IPS-15b (cell line): ENCODE measurements at regions not wholly inside any gene's neighbourhood (a gene's known extent, or its start where the extent isn't known, plus 50 kb on each side); places are given as distances from the start of the nearest gene placed in this dataset.
"Not testable (repeated sequence)": the region's sequence is repeated elsewhere in the genome, so short reads cannot be mapped to it uniquely, and the experiment has no call there.

Source experiments
- H3K27me3 ChIP-seq: one replicate; pipeline ENCODE4 v1.6.1; 2013; ENCODE audit warnings: low read length; ENCODE audit not compliant: control insufficient read depth, insufficient read depth
- H3K36me3 ChIP-seq: one replicate; pipeline ENCODE4 v1.6.1; 2013; ENCODE audit warnings: low read length; ENCODE audit not compliant: control insufficient read depth, insufficient read depth
- H3K4me1 ChIP-seq: one replicate; pipeline ENCODE4 v1.6.1; 2013; ENCODE audit warnings: mild to moderate bottlenecking, low read length; ENCODE audit not compliant: control insufficient read depth, insufficient read depth
- H3K4me3 ChIP-seq: one replicate; pipeline ENCODE4 v1.5.1; 2013; ENCODE audit warnings: low read depth, low read length
- H3K9ac ChIP-seq: one replicate; pipeline ENCODE4 v1.6.1; 2013; ENCODE audit warnings: low read depth, mild to moderate bottlenecking, low read length
- H3K9me3 ChIP-seq: one replicate; pipeline ENCODE4 v1.6.1; 2013; ENCODE audit warnings: mild to moderate bottlenecking, low read length; ENCODE audit not compliant: control insufficient read depth, insufficient read depth

DNA sequence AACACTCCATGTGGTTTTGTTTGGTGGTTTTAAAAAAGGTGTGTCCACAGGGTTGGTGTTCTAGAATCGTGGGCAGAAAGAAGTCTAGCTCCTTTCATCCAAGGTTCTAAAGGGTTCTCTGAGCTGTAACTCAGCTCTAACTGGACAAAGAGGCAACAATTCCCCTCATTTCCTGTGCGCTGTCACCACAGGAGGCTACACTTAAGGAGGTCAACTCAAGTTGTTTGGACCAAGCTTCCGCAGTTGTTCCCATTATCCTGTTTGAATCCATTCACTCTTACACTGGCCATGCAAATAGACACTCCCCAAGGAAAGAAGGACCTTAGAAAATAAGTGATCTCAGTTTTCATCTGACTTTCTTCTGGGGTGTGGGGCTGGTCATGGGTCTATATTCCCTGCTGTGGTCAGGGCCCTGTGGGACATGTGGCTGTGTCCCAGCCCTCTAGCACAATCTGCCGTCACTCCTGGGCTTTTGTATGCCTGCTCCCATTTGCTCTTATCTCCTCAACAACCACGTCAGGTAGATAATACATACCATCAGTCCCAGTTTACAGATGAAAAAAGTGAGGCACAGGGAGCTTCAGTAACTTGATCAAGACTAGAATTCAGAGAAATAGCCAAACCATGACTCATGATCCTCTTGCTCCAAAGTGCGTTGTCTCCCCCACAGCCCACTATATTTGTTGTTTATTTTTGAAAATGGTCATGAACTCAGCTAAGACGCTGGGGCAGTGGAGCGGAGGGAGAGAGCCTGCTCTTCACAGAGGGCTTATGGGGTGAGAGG, 103.6 kb downstream of the RHOU start:
- Histone ChIP-seq H3K4me1 (no peaks in the 10 kb centered on the region), H3K27me3 (no peaks in the 10 kb centered on the region), H3K36me3 (no peaks in the 10 kb centered on the region), H3K9me3 (no peaks in the 10 kb centered on the region), H3K4me3 (no peak overlapping the region), H3K9ac (no peak overlapping the region)

DNA sequence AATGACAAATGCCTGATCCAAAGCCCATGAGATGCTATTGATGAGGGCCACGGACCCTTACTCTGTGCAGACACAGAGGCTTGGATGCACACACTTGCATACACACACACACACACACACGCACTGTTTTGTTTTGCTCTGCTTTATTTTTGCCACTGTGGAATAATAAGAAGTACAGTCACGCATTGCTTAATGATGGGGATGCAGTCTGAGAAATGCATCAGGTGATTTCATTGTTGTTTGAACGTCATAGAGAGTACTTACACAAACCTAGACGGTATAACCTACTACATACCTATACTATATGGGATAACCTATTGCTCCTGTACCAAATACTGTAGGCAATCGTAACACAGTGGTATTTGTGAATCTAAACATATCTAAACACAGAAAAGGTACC, 104.4 kb downstream of the RHOU start:
- Histone ChIP-seq H3K27me3 (no peaks in the 10 kb centered on the region), H3K9ac (no peak overlapping the region), H3K36me3 (no peaks in the 10 kb centered on the region), H3K4me3 (no peak overlapping the region), H3K9me3 (no peaks in the 10 kb centered on the region), H3K4me1 (no peaks in the 10 kb centered on the region)

DNA sequence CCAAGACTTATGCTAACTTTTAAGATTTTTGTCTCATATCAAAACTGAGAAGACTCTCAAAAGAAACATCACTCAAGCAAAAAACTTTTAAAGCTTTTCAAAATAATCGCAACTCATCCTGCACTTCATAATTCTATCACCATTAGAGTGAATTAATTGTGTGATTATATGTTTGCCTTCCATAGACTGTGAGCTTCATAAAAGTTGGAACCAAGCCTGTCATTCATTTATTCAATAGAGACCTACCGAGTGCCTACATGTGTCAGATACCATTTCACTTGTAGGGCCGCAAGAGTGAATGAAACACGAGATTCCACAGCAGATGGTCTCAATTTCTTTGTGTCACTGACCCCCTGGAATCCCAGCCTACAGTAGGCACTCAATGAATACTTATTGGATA, 106.4 kb downstream of the RHOU start:
- H3K9ac ChIP-seq = no peak overlapping the region
- no peaks in the 10 kb centered on the region for H3K27me3 ChIP-seq
- H3K9me3 ChIP-seq = no peaks in the 10 kb centered on the region
- H3K4me3 ChIP-seq = no peak overlapping the region
- H3K36me3 ChIP-seq = no peaks in the 10 kb centered on the region
- no peaks in the 10 kb centered on the region for H3K4me1 ChIP-seq

DNA sequence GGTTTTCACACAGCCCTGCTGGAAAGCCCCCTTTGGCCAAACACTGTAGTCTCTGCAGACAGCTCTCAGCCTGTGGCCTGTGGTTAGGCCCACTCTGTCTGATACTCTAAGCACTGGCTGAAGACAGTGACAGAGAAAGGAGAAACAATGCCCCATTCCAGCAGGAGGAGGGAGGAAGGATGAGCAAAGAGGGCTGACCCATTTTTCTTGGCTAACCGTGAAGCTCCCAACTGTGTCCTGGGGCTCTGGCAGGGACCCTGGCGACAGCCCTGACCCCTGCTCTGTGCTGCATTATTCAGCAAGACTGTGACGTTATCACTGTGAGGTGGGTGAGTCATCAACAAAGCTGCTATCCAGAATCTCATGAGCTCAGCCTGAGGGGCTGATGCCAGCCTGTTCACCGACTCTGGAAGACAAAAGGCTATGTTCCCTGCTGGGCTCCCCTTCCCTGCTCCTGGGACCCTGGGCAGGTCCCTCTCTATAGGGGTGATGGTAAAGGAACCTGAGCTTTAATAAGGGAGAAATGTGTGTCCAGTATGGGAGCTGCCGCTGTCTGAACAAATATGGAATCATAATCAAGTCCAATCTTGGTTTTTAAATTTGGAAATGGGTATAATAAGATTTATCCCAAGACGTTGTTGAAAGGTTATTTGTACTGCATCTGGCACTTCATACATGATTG, 107.0 kb downstream of the RHOU start:
- no peaks in the 10 kb centered on the region for H3K36me3 ChIP-seq
- no peak overlapping the region for H3K9ac ChIP-seq
- no peaks in the 10 kb centered on the region for H3K4me1 ChIP-seq
- H3K4me3 ChIP-seq = no peak overlapping the region
- H3K27me3 ChIP-seq = no peaks in the 10 kb centered on the region
- no peaks in the 10 kb centered on the region for H3K9me3 ChIP-seq

DNA sequence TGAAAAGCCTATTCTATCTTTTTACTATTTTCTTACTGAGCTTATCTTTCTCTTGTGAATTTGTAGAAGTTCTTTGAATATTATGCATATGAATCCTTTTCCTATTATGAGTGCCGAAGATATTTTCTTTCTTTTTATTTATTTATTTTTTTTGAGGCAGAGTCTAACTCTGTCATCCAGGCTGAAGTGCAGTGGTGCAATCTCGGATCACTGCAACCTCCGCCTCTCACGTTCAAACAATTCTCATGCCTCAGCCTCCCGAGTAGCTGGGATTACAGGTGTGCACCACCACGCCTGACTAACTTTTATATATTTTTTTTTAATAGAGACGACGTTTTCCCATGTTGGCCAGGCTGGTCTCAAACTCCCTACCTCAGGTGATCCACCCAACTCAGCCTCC, 109.8 kb downstream of the RHOU start:
- Histone ChIP-seq H3K9ac (no peak overlapping the region), H3K36me3 (no peaks in the 10 kb centered on the region), H3K4me1 (no peaks in the 10 kb centered on the region), H3K9me3 (no peaks in the 10 kb centered on the region), H3K4me3 (no peak overlapping the region), H3K27me3 (no peaks in the 10 kb centered on the region)

DNA sequence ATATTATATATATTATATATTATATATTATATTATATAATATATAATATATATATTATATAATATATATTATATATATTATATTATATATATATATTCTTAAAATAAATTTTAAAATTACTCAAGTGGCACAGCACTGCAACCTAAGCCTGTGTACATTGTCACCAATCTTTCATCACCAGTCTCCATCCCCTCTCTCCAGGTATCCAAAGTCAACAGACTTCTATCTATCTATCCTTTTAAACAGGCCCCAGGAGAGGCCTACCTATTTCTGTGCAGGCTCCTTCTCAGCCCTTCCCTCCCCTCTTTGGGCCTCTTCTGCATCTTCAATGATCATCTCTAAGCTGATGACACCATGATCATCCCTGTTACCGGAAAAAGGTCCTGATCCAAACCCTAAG, 111.7 kb downstream of the RHOU start:
- Histone ChIP-seq H3K27me3 (no peaks in the 10 kb centered on the region), H3K36me3 (no peaks in the 10 kb centered on the region), H3K4me3 (no peak overlapping the region), H3K9ac (no peak overlapping the region), H3K4me1 (no peaks in the 10 kb centered on the region), H3K9me3 (no peaks in the 10 kb centered on the region)

DNA sequence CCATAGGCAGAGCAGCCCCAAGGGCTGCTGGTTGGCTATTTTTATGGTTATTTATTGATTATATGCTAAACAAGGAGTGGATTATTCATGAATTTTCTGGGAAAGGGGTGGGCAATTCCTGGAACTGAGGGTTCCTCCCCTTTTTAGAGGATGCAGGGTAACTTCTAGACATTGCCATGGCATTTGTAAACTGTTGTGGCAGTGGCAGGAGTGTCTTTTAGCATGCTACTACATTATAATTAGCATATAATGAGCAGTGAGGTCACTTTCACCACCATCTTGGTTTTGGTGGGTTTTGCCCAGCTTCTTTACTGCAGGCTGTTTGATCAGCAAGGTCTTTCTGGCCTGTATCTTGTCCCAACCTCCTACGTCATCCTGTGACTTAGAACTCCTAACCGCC, 112.2 kb downstream of the RHOU start:
- H3K9me3 ChIP-seq, H3K9ac ChIP-seq, H3K4me3 ChIP-seq, H3K4me1 ChIP-seq, H3K36me3 ChIP-seq, H3K27me3 ChIP-seq: not testable (repeated sequence)

DNA sequence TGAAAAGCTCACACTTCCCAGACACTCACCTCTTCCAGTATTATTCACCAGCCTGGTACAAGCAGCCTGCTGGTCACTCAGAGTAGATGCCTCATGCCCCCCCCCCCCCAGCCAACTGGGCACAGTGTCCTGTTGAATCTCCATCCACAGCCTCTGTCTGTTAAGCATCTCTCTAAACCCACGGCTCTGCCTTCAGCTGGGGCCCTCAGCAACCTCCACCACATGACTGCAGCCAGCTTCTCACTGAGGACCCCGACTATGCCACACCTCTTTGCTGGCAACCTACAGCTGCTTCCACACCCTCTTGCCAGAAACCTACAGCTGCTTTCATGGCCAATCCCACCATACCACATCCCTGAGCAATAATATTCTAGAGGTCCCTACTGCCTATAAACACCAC, 113.1 kb downstream of the RHOU start:
- no peaks in the 10 kb centered on the region for H3K9me3 ChIP-seq
- H3K27me3 ChIP-seq = no peaks in the 10 kb centered on the region
- H3K4me1 ChIP-seq = no peaks in the 10 kb centered on the region
- no peak overlapping the region for H3K4me3 ChIP-seq
- H3K9ac ChIP-seq = no peak overlapping the region
- H3K36me3 ChIP-seq = no peaks in the 10 kb centered on the region

DNA sequence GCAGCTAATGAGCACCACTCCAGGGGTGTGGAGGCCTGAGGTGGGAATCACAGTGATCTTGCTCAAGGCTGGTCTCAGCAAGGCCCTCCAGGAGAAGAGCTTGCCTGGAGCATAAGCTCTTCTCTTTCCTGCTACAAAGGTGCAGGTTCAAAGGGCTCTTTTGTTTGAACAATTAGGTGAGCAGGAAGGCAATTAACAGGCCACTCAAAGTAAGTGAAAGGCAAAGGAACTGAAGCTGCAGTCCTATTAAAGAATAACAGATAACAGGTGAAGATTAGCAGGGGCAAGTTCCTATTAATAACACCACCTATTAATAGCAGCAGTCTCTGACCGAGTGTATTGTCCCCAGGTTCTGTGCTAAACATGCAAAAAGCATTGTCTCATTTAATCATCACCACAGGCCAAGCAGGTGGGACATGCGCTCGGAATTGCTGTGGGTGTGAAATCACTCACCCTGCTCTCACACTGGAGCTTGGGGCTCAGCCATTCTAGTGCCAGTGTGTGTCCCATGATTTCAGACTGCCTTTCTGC, 113.8 kb downstream of the RHOU start:
- Histone ChIP-seq H3K27me3 (no peaks in the 10 kb centered on the region), H3K9ac (no peak overlapping the region), H3K9me3 (no peaks in the 10 kb centered on the region), H3K4me3 (no peak overlapping the region), H3K36me3 (no peaks in the 10 kb centered on the region), H3K4me1 (no peaks in the 10 kb centered on the region)

DNA sequence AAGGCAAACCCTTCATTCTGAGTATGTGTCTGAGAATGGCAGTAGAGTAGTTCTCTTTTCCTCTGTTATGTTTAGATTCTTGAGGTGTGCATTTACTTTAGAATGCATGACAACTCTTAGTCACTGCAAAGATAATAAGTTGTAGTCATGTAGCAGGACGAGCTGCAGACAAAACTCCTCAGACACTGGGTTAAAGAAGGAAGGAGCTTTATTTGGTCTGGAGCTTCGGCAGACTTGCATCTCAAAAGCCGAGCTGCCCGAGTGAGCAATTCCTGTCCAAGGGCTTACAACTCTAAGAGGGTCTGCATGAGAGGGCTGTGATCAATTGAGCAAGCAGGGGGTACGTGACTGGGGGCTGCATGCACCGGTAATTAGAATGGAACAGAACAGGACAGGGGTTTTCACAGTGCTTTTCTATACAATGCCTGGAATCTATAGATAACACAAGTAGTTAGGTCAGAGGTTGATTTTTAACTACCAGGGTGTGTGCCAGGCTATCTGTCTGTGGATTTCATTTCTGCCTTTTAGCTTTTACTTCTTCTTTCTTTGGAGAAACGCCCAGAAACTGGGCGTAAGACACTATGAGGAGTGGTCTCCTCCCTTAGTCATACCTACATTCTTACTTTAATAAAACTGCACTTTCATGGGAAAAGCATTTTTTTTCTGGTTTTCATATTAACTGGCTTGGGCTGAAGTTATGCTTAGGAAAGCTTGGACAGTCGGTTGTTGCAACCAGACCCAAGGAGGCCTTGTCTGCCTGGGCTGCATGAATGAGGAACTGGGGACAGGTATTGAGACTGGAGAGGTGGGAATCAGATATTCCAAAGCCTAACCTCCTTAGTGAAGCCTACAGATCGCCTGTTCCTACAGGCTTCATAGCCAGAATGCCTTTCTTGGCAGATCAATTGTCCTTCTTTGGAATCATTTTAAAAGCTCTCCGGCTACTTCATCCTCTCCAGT, 115.1 kb downstream of the RHOU start:
- Histone ChIP-seq H3K9me3 (no peaks in the 10 kb centered on the region), H3K9ac (no peak overlapping the region)

DNA sequence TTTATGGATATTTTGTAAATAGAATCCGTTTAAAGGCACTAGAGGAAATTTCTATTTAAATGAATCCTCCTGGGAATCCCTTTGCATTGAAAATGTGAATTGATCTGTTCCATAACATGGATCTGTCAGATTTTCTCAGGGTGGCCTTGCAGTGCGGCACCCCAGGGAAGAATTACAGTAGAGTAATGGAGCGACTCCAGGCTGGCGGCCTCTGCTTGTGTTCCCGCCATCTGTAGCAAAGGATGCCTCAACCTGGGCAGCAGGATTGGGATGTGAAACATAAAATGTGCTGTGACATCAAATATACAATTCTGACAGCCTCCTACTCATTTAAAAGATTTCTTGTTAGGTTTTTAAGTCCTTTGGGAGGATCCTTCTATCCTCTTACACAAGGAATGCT, 115.9 kb downstream of the RHOU start:
- Histone ChIP-seq H3K27me3 (no peaks in the 10 kb centered on the region), H3K9ac (no peak overlapping the region), H3K9me3 (no peaks in the 10 kb centered on the region), H3K4me1 (no peaks in the 10 kb centered on the region), H3K36me3 (no peaks in the 10 kb centered on the region), H3K4me3 (no peak overlapping the region)

More for the DNA sequence above, 115.1 kb downstream of the RHOU start:
- H3K4me3 ChIP-seq = no peak overlapping the region
- no peaks in the 10 kb centered on the region for H3K27me3 ChIP-seq
- no peaks in the 10 kb centered on the region for H3K36me3 ChIP-seq
- no peaks in the 10 kb centered on the region for H3K4me1 ChIP-seq
